HEK293 (cell line): ENCODE measurements at regions not wholly inside any gene's neighbourhood (a gene's known extent, or its start where the extent isn't known, plus 50 kb on each side); places are given as distances from the start of the nearest gene placed in this dataset.

Experiments
- CTCF ChIP-seq: fragments of 450-650 bp; formaldehyde crosslinking; IDR thresholded peaks from 2 replicates; pipeline ENCODE4 v1.5.1; 2016; ENCODE audit warnings: missing biosample characterization, missing genetic modification characterization
- ELK4 ChIP-seq: IDR thresholded peaks from 2 replicates; pipeline ENCODE4 v1.6.1; 2011; ENCODE audit warnings: mild to moderate bottlenecking, low read depth, low read length, borderline replicate concordance
- REPIN1 ChIP-seq: fragments of 450-650 bp; formaldehyde crosslinking; IDR thresholded peaks from 2 replicates; pipeline ENCODE4 v1.5.1; 2017; ENCODE audit warnings: missing biosample characterization, missing genetic modification characterization, low read depth
- SALL2 ChIP-seq: fragments of 450-650 bp; formaldehyde crosslinking; IDR thresholded peaks from 2 replicates; pipeline ENCODE4 v1.5.0; 2017; ENCODE audit warnings: missing biosample characterization, mild to moderate bottlenecking, missing genetic modification characterization, borderline replicate concordance
- TCF7L2 ChIP-seq: IDR thresholded peaks from 2 replicates; pipeline ENCODE4 v1.6.1; 2011; ENCODE audit warnings: low read depth, mild to moderate bottlenecking, inconsistent platforms, low read length, moderate library complexity, borderline replicate concordance
- ZBTB20 ChIP-seq: fragments of 450-650 bp; formaldehyde crosslinking; IDR thresholded peaks from 2 replicates; pipeline ENCODE4 v1.5.1; 2016; ENCODE audit warnings: missing biosample characterization, missing genetic modification characterization
- ZEB2 ChIP-seq: fragments of 450-650 bp; formaldehyde crosslinking; IDR thresholded peaks from 2 replicates; pipeline ENCODE4 v1.5.1; 2016; ENCODE audit warnings: missing biosample characterization, missing genetic modification characterization
- ZFP37 ChIP-seq: fragments of 450-650 bp; formaldehyde crosslinking; IDR thresholded peaks from 2 replicates; pipeline ENCODE4 v1.5.1; 2016; ENCODE audit warnings: missing biosample characterization, missing genetic modification characterization
- ZFP41 ChIP-seq: fragments of 450-650 bp; formaldehyde crosslinking; IDR thresholded peaks from 2 replicates; pipeline ENCODE4 v1.5.1; 2016; ENCODE audit warnings: missing biosample characterization, missing genetic modification characterization, borderline replicate concordance
- ZNF10 ChIP-seq: fragments of 450-650 bp; formaldehyde crosslinking; IDR thresholded peaks from 2 replicates; pipeline ENCODE4 v1.5.1; 2017; ENCODE audit warnings: missing biosample characterization, missing genetic modification characterization
- ZNF114 ChIP-seq: fragments of 450-650 bp; formaldehyde crosslinking; IDR thresholded peaks from 2 replicates; pipeline ENCODE4 v1.5.0; 2017; ENCODE audit warnings: missing biosample characterization, missing genetic modification characterization
- ZNF140 ChIP-seq: fragments of 450-650 bp; formaldehyde crosslinking; IDR thresholded peaks from 2 replicates; pipeline ENCODE4 v1.5.1; 2016; ENCODE audit warnings: missing biosample characterization, missing genetic modification characterization
- TF ChIP-seq, protein P1 (sequence below): fragments of 450-650 bp; formaldehyde crosslinking; IDR thresholded peaks from 2 replicates; pipeline ENCODE4 v1.5.1; 2016; ENCODE audit warnings: missing biosample characterization, missing genetic modification characterization

DNA sequence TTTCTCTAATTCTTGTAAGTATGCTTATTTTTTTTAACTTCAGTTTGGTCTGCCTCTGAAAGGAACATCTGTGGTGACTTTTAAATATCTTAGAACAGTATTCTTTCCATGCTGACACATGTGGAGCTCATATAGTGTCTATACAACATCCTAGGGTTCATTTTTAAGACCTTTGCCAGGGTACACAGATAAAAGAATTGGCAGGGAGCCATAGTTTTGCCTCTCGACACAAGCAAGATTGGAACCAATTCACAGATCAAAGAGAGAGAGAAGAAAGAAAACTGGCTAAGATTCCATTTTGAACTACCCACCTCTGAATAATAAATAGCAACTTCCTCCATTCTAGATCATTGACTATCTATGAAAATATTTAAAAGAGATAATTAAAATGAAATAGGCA lies 142.7 kb upstream of the ST6GAL2 start:
- no peak for TF ChIP-seq CTCF
- no peak for TF ChIP-seq ZFP41 (tag by site-specific recombination)
- TF ChIP-seq TCF7L2, result no peak
- no peak for TF ChIP-seq ZBTB20 (tag by site-specific recombination)
- TF ChIP-seq, protein P1, sequence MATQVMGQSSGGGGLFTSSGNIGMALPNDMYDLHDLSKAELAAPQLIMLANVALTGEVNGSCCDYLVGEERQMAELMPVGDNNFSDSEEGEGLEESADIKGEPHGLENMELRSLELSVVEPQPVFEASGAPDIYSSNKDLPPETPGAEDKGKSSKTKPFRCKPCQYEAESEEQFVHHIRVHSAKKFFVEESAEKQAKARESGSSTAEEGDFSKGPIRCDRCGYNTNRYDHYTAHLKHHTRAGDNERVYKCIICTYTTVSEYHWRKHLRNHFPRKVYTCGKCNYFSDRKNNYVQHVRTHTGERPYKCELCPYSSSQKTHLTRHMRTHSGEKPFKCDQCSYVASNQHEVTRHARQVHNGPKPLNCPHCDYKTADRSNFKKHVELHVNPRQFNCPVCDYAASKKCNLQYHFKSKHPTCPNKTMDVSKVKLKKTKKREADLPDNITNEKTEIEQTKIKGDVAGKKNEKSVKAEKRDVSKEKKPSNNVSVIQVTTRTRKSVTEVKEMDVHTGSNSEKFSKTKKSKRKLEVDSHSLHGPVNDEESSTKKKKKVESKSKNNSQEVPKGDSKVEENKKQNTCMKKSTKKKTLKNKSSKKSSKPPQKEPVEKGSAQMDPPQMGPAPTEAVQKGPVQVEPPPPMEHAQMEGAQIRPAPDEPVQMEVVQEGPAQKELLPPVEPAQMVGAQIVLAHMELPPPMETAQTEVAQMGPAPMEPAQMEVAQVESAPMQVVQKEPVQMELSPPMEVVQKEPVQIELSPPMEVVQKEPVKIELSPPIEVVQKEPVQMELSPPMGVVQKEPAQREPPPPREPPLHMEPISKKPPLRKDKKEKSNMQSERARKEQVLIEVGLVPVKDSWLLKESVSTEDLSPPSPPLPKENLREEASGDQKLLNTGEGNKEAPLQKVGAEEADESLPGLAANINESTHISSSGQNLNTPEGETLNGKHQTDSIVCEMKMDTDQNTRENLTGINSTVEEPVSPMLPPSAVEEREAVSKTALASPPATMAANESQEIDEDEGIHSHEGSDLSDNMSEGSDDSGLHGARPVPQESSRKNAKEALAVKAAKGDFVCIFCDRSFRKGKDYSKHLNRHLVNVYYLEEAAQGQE (tag by site-specific recombination), result no peak
- no peak for TF ChIP-seq REPIN1 (tag by site-specific recombination)
- TF ChIP-seq ZNF114 (tag by site-specific recombination), result no peak
- TF ChIP-seq SALL2 (tag by site-specific recombination), result no peak
- no peak for TF ChIP-seq ZFP37 (tag by site-specific recombination)
- no peak for TF ChIP-seq ELK4
- TF ChIP-seq ZNF10 (tag by site-specific recombination), result no peak
- TF ChIP-seq ZEB2, result no peak
- no peak for TF ChIP-seq ZNF140
